Epithelial cell of proximal tubule (primary cell): ENCODE measurements at regions not wholly inside any gene's neighbourhood (a gene's known extent, or its start where the extent isn't known, plus 50 kb on each side); places are given as distances from the start of the nearest gene placed in this dataset.

Source experiments
- DNase-seq: peaks from one replicate; pipeline ENCODE4 v3.0.0-alpha.2; 2011; ENCODE audit warnings: low read depth
- H3K4me3 ChIP-seq: 2 replicates; pipeline ENCODE4 v1.5.1; 2011; ENCODE audit warnings: low read depth, mild to moderate bottlenecking, low read length
- CTCF ChIP-seq: conservative IDR thresholded peaks from 2 replicates; pipeline ENCODE4 v1.5.1; 2012; ENCODE audit warnings: low read depth, mild to moderate bottlenecking, low read length

GRCh38 chr22:49101873-49102272 lies 725.8 kb downstream of the BRD1 start:
- H3K4me3 ChIP-seq: no peak overlapping the region
- no peak for TF ChIP-seq CTCF
- no peak for DNase-seq

GRCh38 chr22:49101225-49101624 lies 726.4 kb downstream of the BRD1 start:
- H3K4me3 ChIP-seq: no peak overlapping the region
- DNase-seq: no peak
- TF ChIP-seq CTCF: no peak

- no peak overlapping the region for H3K4me3 ChIP-seq
- no peak for TF ChIP-seq CTCF
- no peak for DNase-seq
Observed at GRCh38 chr22:49100773-49101172, 726.9 kb downstream of the BRD1 start.

GRCh38 chr22:49100316-49100715 lies 727.4 kb downstream of the BRD1 start:
- DNase-seq: no peak
- no peak for TF ChIP-seq CTCF
- no peak overlapping the region for H3K4me3 ChIP-seq

GRCh38 chr22:49099496-49100124 lies 728.1 kb downstream of the BRD1 start:
- TF ChIP-seq CTCF: no peak
- no peak overlapping the region for H3K4me3 ChIP-seq
- no peak for DNase-seq

- TF ChIP-seq CTCF: no peak
- no peak for DNase-seq
Observed at GRCh38 chr22:49099089-49099488, 728.6 kb downstream of the BRD1 start.

GRCh38 chr22:49097966-49098365 lies 729.7 kb downstream of the BRD1 start:
- H3K4me3 ChIP-seq: no peak overlapping the region
- TF ChIP-seq CTCF: no peak
- DNase-seq: no peak

More at GRCh38 chr22:49099089-49099488, 728.6 kb downstream of the BRD1 start:
- no peak overlapping the region for H3K4me3 ChIP-seq
